IMR-90 (cell line): ENCODE measurements at regions not wholly inside any gene's neighbourhood (a gene's known extent, or its start where the extent isn't known, plus 50 kb on each side); places are given as distances from the start of the nearest gene placed in this dataset.

Source experiments
- ATAC-seq: fragments of 200-7000 bp; cut with Tn5 transposase; 2 replicates; pipeline ENCODE4 v1.9.1; 2020; ENCODE audit warnings: low read depth, mild to moderate bottlenecking, moderate library complexity
- BruUV-seq: library from RNA; stranded (reverse); fragments of 400-500 nt; replicated peaks from 2 replicates; lab custom pipeline; 2021; lab: Mats Ljungman, UMichigan
- CTCF ChIA-PET: fragments of 300-600 bp; formaldehyde crosslinking; extraction: SDS; loops from one replicate; lab custom pipeline; 2021; ENCODE audit warnings: antibody characterized with exemption; lab: Yijun Ruan, JAX
- POLR2A ChIA-PET: fragments of 300-600 bp; sonication (Branson Sonifier 250); formaldehyde crosslinking; loops from one replicate; lab custom pipeline; 2022; ENCODE audit warnings: antibody characterized with exemption; ENCODE audit not compliant: unreplicated experiment; lab: Charles Lee
- DNase-seq: peaks from one replicate; pipeline ENCODE4 v3.0.0; 2013
- H2AFZ ChIP-seq: replicated peaks from 2 replicates; pipeline ENCODE3; 2013; ENCODE audit warnings: low read length, mild to moderate bottlenecking; ENCODE audit not compliant: poor library complexity
- H2AK5ac ChIP-seq: 2 replicates; pipeline ENCODE4 v1.6.1; 2013; ENCODE audit warnings: low read depth, low read length, inconsistent platforms
- H2AK9ac ChIP-seq: replicated peaks from 2 replicates; pipeline ENCODE3; 2013; ENCODE audit warnings: mild to moderate bottlenecking, low read depth, low read length, moderate library complexity; ENCODE audit not compliant: poor library complexity
- H2BK120ac ChIP-seq: 2 replicates; pipeline ENCODE4 v1.6.1; 2013; ENCODE audit warnings: low read depth, low read length, inconsistent platforms
- H2BK15ac ChIP-seq: 3 replicates; pipeline ENCODE4 v1.6.1; 2013; ENCODE audit warnings: low read depth, low read length, inconsistent platforms
- H2BK20ac ChIP-seq: 2 replicates; pipeline ENCODE4 v1.6.1; 2013; ENCODE audit warnings: low read depth, mild to moderate bottlenecking, inconsistent platforms, low read length, moderate library complexity
- H2BK5ac ChIP-seq: 2 replicates; pipeline ENCODE4 v1.6.1; 2013; ENCODE audit warnings: mild to moderate bottlenecking, low read depth, low read length, inconsistent platforms; ENCODE audit not compliant: poor library complexity, severe bottlenecking
- H3K14ac ChIP-seq: replicated peaks from 2 replicates; pipeline ENCODE4 v1.6.1; 2013; ENCODE audit warnings: low read depth, low read length, inconsistent platforms
- H3K18ac ChIP-seq: 2 replicates; pipeline ENCODE4 v1.6.1; 2013; ENCODE audit warnings: low read depth, low read length, control low read depth
- H3K23ac ChIP-seq: 2 replicates; pipeline ENCODE4 v1.6.1; 2013; ENCODE audit warnings: low read depth, low read length, inconsistent platforms
- H3K27ac ChIP-seq: 2 replicates; pipeline ENCODE4 v1.5.1; 2013; ENCODE audit warnings: mild to moderate bottlenecking, control low read depth, low read length; ENCODE audit not compliant: insufficient read depth
- H3K27me3 ChIP-seq: 2 replicates; pipeline ENCODE4 v1.6.1; 2013; ENCODE audit warnings: low read length; ENCODE audit not compliant: control insufficient read depth, insufficient read depth
- H3K36me3 ChIP-seq: 2 replicates; pipeline ENCODE4 v1.6.1; 2013; ENCODE audit warnings: low read length, mixed read lengths; ENCODE audit not compliant: control insufficient read depth, insufficient read depth
- H3K4ac ChIP-seq: 2 replicates; pipeline ENCODE4 v1.6.1; 2013; ENCODE audit warnings: low read depth, low read length, inconsistent platforms
- H3K4me1 ChIP-seq: 2 replicates; pipeline ENCODE4 v1.6.1; 2013; ENCODE audit warnings: low read length, mixed read lengths; ENCODE audit not compliant: control insufficient read depth, insufficient read depth
- H3K4me2 ChIP-seq: 2 replicates; pipeline ENCODE4 v1.6.1; 2013; ENCODE audit warnings: low read depth, mild to moderate bottlenecking, control low read depth, low read length, moderate library complexity
- H3K4me3 ChIP-seq: 2 replicates; pipeline ENCODE4 v1.5.1; 2013; ENCODE audit warnings: low read depth, mild to moderate bottlenecking, control low read depth, low read length, moderate library complexity; ENCODE audit not compliant: insufficient read depth
- H3K56ac ChIP-seq: 2 replicates; pipeline ENCODE4 v1.6.1; 2013; ENCODE audit warnings: low read length, inconsistent platforms; ENCODE audit not compliant: insufficient read depth; ENCODE audit errors: extremely low read depth
- H3K79me1 ChIP-seq, 2 experiments: 2 replicates each; pipeline ENCODE4 v1.6.1; 2013; ENCODE audit warnings: low read length in 2 of 2, inconsistent platforms in 1 of 2, low read depth in 1 of 2
- H3K9ac ChIP-seq: 2 replicates; pipeline ENCODE4 v1.6.1; 2013; ENCODE audit warnings: low read depth, low read length, control low read depth
- H3K9me1 ChIP-seq: 2 replicates; pipeline ENCODE4 v1.6.1; 2013; ENCODE audit warnings: low read length, inconsistent platforms; ENCODE audit not compliant: insufficient read depth
- H3K9me3 ChIP-seq: 2 replicates; pipeline ENCODE4 v1.6.1; 2013; ENCODE audit warnings: low read length; ENCODE audit not compliant: control insufficient read depth, insufficient read depth
- H4K20me1 ChIP-seq: 2 replicates; pipeline ENCODE4 v1.6.1; 2013; ENCODE audit warnings: low read length, inconsistent platforms; ENCODE audit not compliant: insufficient read depth
- H4K5ac ChIP-seq: 2 replicates; pipeline ENCODE4 v1.6.1; 2013; ENCODE audit warnings: mild to moderate bottlenecking, low read depth, low read length, control low read depth
- H4K8ac ChIP-seq, 2 experiments: 2 replicates each; pipeline ENCODE4 v1.6.1; 2013; ENCODE audit warnings: low read depth in 2 of 2, low read length in 2 of 2, control low read depth in 1 of 2, inconsistent platforms in 1 of 2
- H4K91ac ChIP-seq: 2 replicates; pipeline ENCODE4 v1.6.1; 2013; ENCODE audit warnings: low read depth, low read length, inconsistent platforms; ENCODE audit not compliant: insufficient read depth
- RCOR1 ChIP-seq: IDR thresholded peaks from 2 replicates; pipeline ENCODE4 v1.6.1; 2012; ENCODE audit warnings: mild to moderate bottlenecking, low read length, improper control_type of control experiment; ENCODE audit not compliant: insufficient replicate concordance
- RFX5 ChIP-seq: IDR thresholded peaks from 2 replicates; pipeline ENCODE4 v1.8.0; 2012; ENCODE audit warnings: low read depth, mild to moderate bottlenecking, low read length, moderate library complexity
- WGBS, 2 experiments: methylation state at CpG; one replicate each; pipeline versions ENCODE4 v1.1.5 to v1.1.7; 2013; ENCODE audit warnings: missing lambda C conversion rate in 2 of 2; ENCODE audit not compliant: insufficient read length in 1 of 2; ENCODE audit errors: extremely low coverage in 2 of 2; 5-methylcytosine and 5-hydroxymethylcytosine counted together
- dilution Hi-C: fragments of 300-500 bp; cut with HindIII; formaldehyde crosslinking; loops from one replicate; pipeline ENCODE4 v1.14.3; 2018; ENCODE audit warnings: low sequenced_read_pairs; ENCODE audit not compliant: unreplicated experiment
- in situ Hi-C: fragments of 300-500 bp; cut with MboI; formaldehyde crosslinking; loops from 3 replicates; pipeline ENCODE4 v1.14.3; 2019; ENCODE audit warnings: low sequenced_read_pairs, inconsistent platforms, mixed read lengths
- intact Hi-C: fragments of 100-400 bp; cut with micrococcal nuclease; formaldehyde crosslinking; loops from 2 replicates; pipeline ENCODE4 v1.10.0; 2022

- no peak overlapping the region for H2AK5ac ChIP-seq
- no peak overlapping the region for H4K5ac ChIP-seq
- no peaks in the 10 kb centered on the region for H3K4me1 ChIP-seq
- H4K91ac ChIP-seq = no peak overlapping the region
- no peak overlapping the region for H3K4ac ChIP-seq
- no peak overlapping the region for H3K4me3 ChIP-seq
- H3K56ac ChIP-seq = no peak overlapping the region
- intact Hi-C loops = no loop called here
- no peaks in the 10 kb centered on the region for H3K9me1 ChIP-seq
- no peak overlapping the region for H4K8ac ChIP-seq
- H3K79me1 ChIP-seq = no peaks in the 10 kb centered on the region
- no peaks in the 10 kb centered on the region for H3K9me3 ChIP-seq
- no peak overlapping the region for H2BK15ac ChIP-seq
- no TSS peak for BruUV-seq
- no peak overlapping the region for H3K9ac ChIP-seq
- H3K36me3 ChIP-seq = no peaks in the 10 kb centered on the region
- ChIA-PET POLR2A (no interaction called here), CTCF (no interaction called here)
- WGBS, 2 experiments = 71% methylated on average over 1 of the region's 7 CpGs; no CpG with 5 or more reads in 1 of the 2 experiments
- no peak overlapping the region for H3K27ac ChIP-seq
- in situ Hi-C loops = no loop called here
- H2BK5ac ChIP-seq = no peak overlapping the region
- dilution Hi-C loops = no loop called here
- no peaks in the 10 kb centered on the region for H4K20me1 ChIP-seq
- no peak overlapping the region for H2BK120ac ChIP-seq
- no peak overlapping the region for H2BK20ac ChIP-seq
- H3K18ac ChIP-seq = no peak overlapping the region
- no peak for DNase-seq
- peaks cover 9% of the 10 kb centered on the region for H3K27me3 ChIP-seq
- H3K14ac ChIP-seq = no peak overlapping the region
- no peak overlapping the region for H2AFZ ChIP-seq
- no peak for TF ChIP-seq RFX5
- no peak for TF ChIP-seq RCOR1
- H2AK9ac ChIP-seq = no peak overlapping the region
- no peak overlapping the region for H3K4me2 ChIP-seq
- no peak for ATAC-seq
- H3K23ac ChIP-seq = no peak overlapping the region
Observed at GRCh38 chr18:46314011-46314410, 209.8 kb downstream of the HAUS1 start.
